CD4-positive, alpha-beta T cell treated with Interleukin-15 for 4 hours (primary cell): ENCODE measurements at regions not wholly inside any gene's neighbourhood (a gene's known extent, or its start where the extent isn't known, plus 50 kb on each side); places are given as distances from the start of the nearest gene placed in this dataset.

Experiments used
- DNase-seq: peaks from one replicate; pipeline ENCODE4 v3.0.0-alpha.2; 2020; ENCODE audit warnings: low spot score

DNA sequence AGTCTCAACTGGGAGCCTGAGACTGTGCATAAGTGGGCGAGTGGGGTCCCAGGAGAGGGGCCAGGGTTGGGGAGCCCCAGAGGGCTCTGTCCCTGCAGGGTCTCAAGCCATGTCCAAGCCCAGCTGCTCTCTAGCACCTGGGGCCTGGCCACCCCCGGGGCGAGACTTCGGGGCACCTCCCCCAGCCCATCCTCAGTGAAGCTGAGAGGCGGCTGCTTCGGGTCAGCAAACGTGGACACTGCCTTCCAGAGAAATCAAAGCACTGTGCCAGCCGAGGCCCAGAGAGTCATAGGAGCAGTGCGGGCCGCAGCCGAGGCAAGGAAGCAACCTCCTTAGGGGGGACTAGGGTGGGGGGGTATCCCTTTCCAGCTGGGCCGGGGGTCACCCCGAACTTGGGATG lies 77.5 kb downstream of the ENGASE start:
- DNase-seq: no peak

DNA sequence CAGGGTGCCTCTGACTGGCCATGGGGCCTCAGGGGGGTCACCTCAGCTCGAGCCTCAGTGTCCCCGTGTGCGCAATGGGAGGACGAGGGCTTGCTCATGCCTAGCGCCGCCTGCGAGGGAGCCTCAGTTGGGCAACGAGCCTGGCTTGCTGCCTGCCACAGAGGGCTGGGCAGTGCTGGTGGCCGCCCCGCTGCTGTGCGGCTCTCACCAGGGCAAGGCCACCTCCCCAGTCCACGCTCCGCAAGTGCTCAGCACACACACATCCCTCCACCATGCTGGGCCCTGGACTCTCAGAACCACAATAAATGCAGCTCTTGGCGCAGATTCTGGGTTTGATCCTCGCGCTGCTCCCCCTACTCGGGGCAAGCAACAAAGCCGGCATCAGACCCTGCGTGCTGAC lies 76.2 kb downstream of the ENGASE start:
- DNase-seq: no peak

DNA sequence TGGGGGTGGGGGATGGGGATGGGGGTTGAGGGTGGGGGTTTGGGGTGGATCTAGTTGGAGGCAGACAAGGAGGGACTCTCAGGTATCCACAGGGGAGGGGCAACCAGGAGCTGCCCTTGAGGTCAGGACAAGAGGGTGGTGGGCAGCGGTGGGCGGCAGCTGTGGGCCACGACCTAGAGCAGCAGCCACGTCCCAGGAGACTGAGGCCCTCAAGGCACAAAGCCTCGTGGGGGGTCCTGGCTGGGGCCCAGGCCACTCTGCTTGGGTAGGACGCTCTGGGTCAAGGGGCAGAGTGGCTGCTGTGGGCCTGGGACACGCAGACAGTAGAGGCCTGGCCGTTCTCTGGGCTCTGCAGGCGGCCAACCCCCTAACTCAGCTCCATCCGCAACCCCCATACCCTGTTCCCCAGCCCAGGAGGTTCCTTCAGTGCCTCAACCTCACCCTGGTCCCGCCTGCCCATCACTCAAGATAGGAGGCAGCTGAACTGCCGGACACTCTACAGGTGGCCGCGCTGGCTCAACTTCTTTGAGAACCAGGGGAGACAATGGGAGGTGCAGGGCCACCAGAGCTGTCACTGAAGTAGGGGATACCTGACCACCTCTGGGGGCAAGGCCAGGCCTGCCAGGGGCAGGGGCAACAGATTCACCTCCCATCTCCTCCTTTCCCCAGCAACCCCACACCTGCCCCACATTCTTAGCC lies 75.6 kb downstream of the ENGASE start:
- no peak for DNase-seq

DNA sequence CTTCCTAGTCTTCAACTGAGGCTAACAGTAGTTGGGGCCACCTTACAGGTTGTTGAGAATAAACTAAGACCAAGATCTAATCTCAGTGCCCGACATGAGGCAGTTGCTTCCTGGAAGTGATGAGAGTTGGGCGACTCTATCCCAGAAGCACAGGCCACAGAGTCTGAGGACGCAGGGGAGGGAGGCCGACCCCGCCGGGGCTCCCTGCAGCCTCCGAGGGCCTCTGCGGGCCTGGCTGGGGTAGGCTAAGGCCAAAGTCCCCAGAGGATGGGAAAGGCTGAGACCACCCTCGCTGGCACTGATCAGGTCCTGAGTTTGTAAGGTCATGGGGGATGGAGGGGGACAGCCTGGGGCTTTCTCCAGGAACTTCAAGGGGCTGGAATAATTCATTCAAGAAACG lies 74.0 kb downstream of the ENGASE start:
- no peak for DNase-seq

GRCh38 chr17:79147746-79148506 lies 73.3 kb downstream of the ENGASE start:
- no peak for DNase-seq

- no peak for DNase-seq
Observed at GRCh38 chr17:79146562-79146961, 71.9 kb downstream of the ENGASE start.

- no peak for DNase-seq
Observed at GRCh38 chr17:79145548-79145947, 70.9 kb downstream of the ENGASE start.

DNA sequence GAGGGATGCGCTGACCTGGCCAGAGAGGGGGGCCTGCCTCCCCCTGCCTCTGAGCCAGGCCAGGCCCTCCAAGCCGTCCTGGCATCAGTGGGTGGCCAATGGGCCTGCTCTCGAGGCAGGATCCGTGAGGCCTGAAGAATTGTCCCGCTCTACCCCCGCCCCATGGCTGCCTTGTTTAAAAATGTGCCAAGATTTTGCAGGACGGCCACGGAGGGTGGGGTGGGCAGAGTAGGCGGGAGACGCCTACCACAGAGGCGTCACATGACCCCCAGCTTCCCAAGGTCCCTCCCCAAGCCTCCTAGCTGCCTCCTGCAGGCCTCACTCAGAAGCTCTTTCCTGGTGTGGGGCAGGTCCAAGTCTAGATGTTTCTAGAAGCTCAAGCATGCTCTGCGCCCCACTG lies 69.5 kb downstream of the ENGASE start:
- no peak for DNase-seq

- DNase-seq: no peak
Observed at GRCh38 chr17:79142375-79142774, 67.8 kb downstream of the ENGASE start.

- no peak for DNase-seq
Observed at GRCh38 chr17:79141578-79142355, 67.1 kb downstream of the ENGASE start.

GRCh38 chr17:79138826-79139225 lies 64.2 kb downstream of the ENGASE start:
- DNase-seq: no peak

- no peak for DNase-seq
Observed at GRCh38 chr17:79137789-79138165, 63.2 kb downstream of the ENGASE start.

GRCh38 chr17:79137015-79137788 lies 62.6 kb downstream of the ENGASE start:
- no peak for DNase-seq

- DNase-seq: no peak
Observed at GRCh38 chr17:79136596-79136995, 62.0 kb downstream of the ENGASE start.
